Retinal pigment epithelial cell (primary cell): ENCODE measurements at regions not wholly inside any gene's neighbourhood (a gene's known extent, or its start where the extent isn't known, plus 50 kb on each side); places are given as distances from the start of the nearest gene placed in this dataset.

ENCODE experiments used
- DNase-seq: peaks from one replicate; pipeline ENCODE4 v3.0.0-alpha.2; 2010; ENCODE audit warnings: low read depth
- H3K4me3 ChIP-seq: 2 replicates; pipeline ENCODE4 v1.5.1; 2011; ENCODE audit warnings: mild to moderate bottlenecking, low read length, control low read depth, moderate library complexity
- TF ChIP-seq, protein P1 (sequence below): conservative IDR thresholded peaks from 2 replicates; pipeline ENCODE4 v1.5.1; 2011; ENCODE audit warnings: low read depth, low read length, control low read depth, inconsistent platforms

DNA sequence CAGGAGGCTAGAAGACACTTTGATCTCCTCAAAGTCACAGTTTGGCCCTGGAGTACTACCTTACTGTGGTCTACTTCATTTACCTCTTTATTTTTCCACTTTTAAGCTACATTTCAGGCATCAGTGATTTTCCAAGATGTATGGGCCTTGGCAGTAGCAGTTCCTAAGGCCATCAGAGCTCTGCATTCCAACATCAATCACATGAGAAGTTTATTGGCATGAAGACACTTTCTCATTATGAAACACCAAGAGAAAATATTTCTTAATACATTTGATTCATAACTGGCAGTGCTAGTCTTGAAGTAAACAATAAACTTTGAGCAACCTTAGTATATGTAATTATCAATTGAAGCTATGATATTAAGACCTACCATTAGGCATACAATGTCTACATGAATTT, 178.1 kb downstream of the IL15 start:
- H3K4me3 ChIP-seq = no peak overlapping the region
- DNase-seq = peak; percentile 85
- TF ChIP-seq, protein P1, sequence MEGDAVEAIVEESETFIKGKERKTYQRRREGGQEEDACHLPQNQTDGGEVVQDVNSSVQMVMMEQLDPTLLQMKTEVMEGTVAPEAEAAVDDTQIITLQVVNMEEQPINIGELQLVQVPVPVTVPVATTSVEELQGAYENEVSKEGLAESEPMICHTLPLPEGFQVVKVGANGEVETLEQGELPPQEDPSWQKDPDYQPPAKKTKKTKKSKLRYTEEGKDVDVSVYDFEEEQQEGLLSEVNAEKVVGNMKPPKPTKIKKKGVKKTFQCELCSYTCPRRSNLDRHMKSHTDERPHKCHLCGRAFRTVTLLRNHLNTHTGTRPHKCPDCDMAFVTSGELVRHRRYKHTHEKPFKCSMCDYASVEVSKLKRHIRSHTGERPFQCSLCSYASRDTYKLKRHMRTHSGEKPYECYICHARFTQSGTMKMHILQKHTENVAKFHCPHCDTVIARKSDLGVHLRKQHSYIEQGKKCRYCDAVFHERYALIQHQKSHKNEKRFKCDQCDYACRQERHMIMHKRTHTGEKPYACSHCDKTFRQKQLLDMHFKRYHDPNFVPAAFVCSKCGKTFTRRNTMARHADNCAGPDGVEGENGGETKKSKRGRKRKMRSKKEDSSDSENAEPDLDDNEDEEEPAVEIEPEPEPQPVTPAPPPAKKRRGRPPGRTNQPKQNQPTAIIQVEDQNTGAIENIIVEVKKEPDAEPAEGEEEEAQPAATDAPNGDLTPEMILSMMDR = no peak

DNA sequence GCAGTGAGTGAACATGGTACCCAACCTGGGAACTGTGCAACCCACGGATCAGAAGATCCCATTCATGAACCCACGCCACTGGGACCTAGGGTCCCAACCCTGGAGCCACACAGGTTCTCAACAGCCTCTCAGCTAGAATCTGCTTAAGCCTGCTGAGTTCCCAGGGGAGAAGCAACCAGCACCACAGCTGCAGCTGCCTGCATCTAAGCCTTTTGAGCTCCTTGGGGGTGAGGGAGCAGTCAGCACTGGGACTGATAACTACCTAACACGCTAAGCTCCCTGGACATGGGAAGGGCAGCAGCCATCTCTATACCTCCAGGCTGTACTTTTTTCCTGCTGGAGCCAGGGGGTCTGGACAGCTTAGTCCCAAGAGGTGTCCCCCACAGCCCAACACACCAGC, 179.3 kb downstream of the IL15 start:
- TF ChIP-seq, protein P1 = no peak
- no peak overlapping the region for H3K4me3 ChIP-seq
- no peak for DNase-seq

DNA sequence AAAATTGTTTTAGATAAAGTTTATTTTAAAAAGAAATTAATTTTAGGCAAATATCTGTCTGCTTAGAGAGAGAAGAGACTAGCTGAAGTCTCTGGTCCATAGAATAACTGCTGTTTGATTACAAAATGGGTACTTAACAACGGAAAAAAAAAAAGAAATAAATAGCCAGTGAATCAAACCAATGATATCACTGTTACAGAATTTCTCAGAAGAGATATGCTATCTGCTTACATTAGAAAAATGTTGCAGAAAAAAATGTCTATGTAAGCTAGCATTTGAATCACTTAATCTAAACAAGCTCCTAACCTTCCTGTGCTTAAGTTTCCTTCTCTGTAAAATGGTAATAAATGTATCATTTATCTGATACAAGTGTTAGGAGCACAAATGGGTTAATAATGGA, 189.9 kb downstream of the IL15 start:
- TF ChIP-seq, protein P1 = no peak
- no peak overlapping the region for H3K4me3 ChIP-seq
- DNase-seq = no peak

DNA sequence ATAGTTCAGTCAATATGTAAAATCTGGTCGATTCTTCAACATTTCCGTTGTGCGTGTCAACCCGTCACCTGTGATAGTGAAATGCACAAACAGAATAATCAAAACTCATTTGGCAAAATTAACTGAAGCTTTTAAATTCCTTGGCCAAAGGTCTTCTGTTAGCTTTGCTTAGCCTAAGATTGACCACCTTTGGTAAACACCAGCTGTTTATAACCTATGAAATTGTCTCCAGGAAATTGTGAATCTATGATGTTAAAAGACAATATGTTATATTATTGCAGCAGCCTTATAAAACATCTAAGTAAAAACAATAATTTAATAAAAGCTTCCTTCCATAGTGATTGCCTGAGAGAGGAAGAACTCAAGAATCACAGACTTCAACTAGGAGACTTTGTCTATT, 196.8 kb downstream of the IL15 start:
- TF ChIP-seq, protein P1 = no peak
- DNase-seq = no peak

DNA sequence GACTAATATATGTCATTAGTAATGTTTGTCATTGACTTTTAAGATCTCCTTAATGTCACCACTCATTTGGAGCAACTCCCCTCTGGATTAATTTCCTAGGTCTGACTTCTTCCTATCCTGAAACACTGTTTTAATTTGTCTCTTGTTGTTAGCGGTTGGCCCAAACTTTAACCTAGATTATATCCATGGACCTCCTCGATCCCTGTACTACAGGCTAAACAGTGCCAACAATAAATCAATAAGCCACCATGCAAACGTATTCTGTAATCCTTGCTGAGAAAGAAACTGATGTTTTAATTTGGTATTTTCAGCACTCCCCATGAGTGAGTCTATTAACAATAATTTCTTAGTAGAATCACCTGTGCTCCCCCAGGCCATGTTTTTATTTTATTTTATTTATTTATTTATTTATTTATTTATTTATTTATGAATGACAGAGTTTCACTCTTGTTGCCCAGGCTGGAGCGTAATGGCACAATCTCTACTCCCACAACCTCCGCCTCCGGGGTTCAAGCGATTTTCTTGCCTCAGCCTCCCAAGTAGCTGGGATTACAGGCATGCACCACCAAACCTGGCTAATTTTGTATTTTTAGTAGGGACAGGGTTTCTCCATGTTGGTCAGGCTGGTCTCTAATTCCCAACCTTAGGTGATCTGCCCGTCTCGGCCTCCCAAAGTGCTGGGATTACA, 204.1 kb downstream of the IL15 start:
- no peak overlapping the region for H3K4me3 ChIP-seq
- TF ChIP-seq, protein P1 = no peak

More for the DNA sequence above, 196.8 kb downstream of the IL15 start:
- H3K4me3 ChIP-seq = no peak overlapping the region

DNA sequence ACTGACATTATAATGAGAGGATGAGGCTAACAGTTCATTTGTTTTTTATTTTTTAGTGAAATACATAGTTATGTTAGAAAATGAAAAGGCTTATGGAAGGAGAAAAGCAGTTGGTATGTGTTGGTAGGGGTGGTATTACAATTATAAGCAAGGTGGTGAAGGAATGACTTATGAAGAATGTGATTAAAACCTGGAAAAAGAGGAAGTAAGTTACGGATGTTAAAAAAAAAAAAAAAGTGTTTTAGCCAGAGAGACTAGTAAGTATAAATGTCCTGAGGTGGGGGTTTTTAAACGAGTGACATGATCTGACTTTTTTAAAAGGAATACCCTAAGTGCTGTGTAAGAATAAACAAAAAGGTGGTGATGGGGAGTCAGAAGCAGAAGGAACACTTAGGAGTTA, 206.8 kb downstream of the IL15 start:
- no peak overlapping the region for H3K4me3 ChIP-seq

More for the DNA sequence above, 204.1 kb downstream of the IL15 start:
- DNase-seq = no peak

DNA sequence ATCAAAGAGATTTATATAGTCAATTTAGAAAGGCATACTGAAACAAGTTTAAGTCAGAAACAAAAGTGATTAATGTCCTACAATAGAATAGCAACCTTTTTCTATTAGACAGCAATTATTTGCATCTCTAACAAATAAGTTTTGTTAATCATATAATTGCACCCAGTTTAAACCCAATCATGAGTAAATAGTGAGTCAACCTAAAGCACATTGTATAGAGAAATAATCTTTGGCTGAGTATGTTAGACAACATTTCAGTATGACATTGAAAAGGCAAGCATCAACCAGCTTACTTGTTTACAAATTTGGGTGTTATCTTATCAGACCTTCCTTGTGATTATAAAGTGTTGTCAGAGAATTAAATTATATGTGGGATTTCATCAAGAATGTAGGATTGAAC, 209.5 kb downstream of the IL15 start:
- TF ChIP-seq, protein P1 = no peak
- DNase-seq = no peak
- H3K4me3 ChIP-seq = no peak overlapping the region

More for the DNA sequence above, 206.8 kb downstream of the IL15 start:
- TF ChIP-seq, protein P1 = no peak
- DNase-seq = no peak
